ENCODE measurements at regions not wholly inside any gene's neighbourhood (a gene's known extent, or its start where the extent isn't known, plus 50 kb on each side); places are given as distances from the start of the nearest gene placed in this dataset.

DNA sequence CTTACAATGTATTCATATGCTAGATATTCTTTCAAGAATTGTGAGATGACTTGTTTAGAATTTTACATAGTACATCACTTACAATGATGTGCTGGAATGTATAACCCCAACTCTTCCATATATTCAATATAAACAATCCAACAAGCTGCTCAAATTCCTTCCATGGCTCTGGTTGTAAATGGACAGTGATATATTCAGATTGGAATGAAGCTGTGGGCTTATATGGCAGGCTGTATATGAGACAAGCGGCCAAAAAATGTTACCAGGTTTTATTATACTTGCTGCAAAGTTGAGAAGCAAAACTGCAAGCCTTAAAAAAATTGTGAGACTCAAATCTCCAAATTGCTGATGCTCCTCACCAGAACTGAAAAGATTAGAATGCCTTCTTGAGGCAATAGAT, 83.6 kb upstream of the KLF12 start:
- no peak overlapping the region for H3K9ac ChIP-seq (ENCODE audit: low read length)
- H3K36me3 ChIP-seq (ENCODE audit: insufficient read depth, low read length), result no peaks in the 10 kb centered on the region
- no peaks in the 10 kb centered on the region for H3K4me1 ChIP-seq (ENCODE audit: insufficient read depth, low read length)
- H3K4me3 ChIP-seq (ENCODE audit: low read depth in 1 of 2, low read length in 2 of 2), result no peak overlapping the region
- H3K9me3 ChIP-seq (ENCODE audit: low read length), result no peaks in the 10 kb centered on the region
- no peaks in the 10 kb centered on the region for H3K27me3 ChIP-seq (ENCODE audit: control insufficient read depth in 1 of 2, insufficient read depth in 2 of 2, low read length in 2 of 2)
- H3K27ac ChIP-seq (ENCODE audit: low read depth, low read length), result no peak overlapping the region

- Histone ChIP-seq H3K9ac (ENCODE audit: low read length) (no peak overlapping the region), H3K27ac (ENCODE audit: low read depth, low read length) (no peak overlapping the region), H3K9me3 (ENCODE audit: low read length) (no peaks in the 10 kb centered on the region), H3K27me3 (ENCODE audit: control insufficient read depth in 1 of 2, insufficient read depth in 2 of 2, low read length in 2 of 2) (no peaks in the 10 kb centered on the region), H3K4me1 (ENCODE audit: insufficient read depth, low read length) (no peaks in the 10 kb centered on the region), H3K4me3 (ENCODE audit: low read depth in 1 of 2, low read length in 2 of 2) (no peak overlapping the region), H3K36me3 (ENCODE audit: insufficient read depth, low read length) (no peaks in the 10 kb centered on the region)
These were observed 81.2 kb upstream of the KLF12 start for GRCh38 chr13:74215420-74215819.

- no peaks in the 10 kb centered on the region for H3K36me3 ChIP-seq (ENCODE audit: insufficient read depth, low read length)
- H3K4me1 ChIP-seq (ENCODE audit: insufficient read depth, low read length), result no peaks in the 10 kb centered on the region
- H3K4me3 ChIP-seq (ENCODE audit: low read depth in 1 of 2, low read length in 2 of 2), result no peak overlapping the region
- no peak overlapping the region for H3K9ac ChIP-seq (ENCODE audit: low read length)
- H3K27me3 ChIP-seq (ENCODE audit: control insufficient read depth in 1 of 2, insufficient read depth in 2 of 2, low read length in 2 of 2), result no peaks in the 10 kb centered on the region
- no peak overlapping the region for H3K27ac ChIP-seq (ENCODE audit: low read depth, low read length)
- H3K9me3 ChIP-seq (ENCODE audit: low read length), result no peaks in the 10 kb centered on the region
These were observed 80.1 kb upstream of the KLF12 start for GRCh38 chr13:74214321-74214720.

DNA sequence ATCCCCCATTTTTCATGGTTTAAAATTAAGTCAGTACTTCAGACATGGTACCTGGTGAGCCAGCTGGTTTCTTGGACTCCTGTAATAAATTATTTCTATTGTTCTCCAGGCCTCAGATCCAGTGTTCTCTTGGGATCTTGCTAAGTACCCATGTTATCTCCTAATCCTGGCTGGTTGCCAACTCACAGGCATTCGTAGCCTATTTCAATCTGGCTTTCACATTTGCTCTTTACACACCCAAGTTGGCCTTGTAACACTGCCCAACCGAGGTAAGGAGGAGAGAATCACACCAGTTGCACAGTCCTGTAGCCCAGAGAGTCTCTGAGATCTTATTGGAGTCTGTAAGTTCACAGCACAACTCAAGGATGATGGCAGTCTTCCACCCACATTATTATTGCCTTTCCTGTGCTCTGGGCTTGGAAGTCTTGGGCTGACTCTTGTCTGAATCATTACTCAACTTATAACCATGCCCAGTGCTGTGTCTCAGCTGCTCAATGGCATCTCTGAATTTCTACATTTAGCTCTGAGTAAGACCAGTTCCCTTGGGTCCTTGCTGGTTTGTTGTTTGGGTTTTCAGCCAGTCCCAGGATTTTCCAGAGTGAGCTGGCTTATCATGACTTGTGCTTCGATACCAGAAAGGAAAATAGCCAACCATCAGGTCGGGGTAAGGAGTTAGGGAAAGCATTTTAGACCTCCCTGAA, 76.6 kb upstream of the KLF12 start:
- no peaks in the 10 kb centered on the region for H3K4me1 ChIP-seq (ENCODE audit: insufficient read depth, low read length)
- no peaks in the 10 kb centered on the region for H3K36me3 ChIP-seq (ENCODE audit: insufficient read depth, low read length)
- no peak overlapping the region for H3K27ac ChIP-seq (ENCODE audit: low read depth, low read length)
- H3K9ac ChIP-seq (ENCODE audit: low read length), result no peak overlapping the region
- no peak overlapping the region for H3K4me3 ChIP-seq (ENCODE audit: low read depth in 1 of 2, low read length in 2 of 2)
- H3K9me3 ChIP-seq (ENCODE audit: low read length), result no peaks in the 10 kb centered on the region
- no peaks in the 10 kb centered on the region for H3K27me3 ChIP-seq (ENCODE audit: control insufficient read depth in 1 of 2, insufficient read depth in 2 of 2, low read length in 2 of 2)

DNA sequence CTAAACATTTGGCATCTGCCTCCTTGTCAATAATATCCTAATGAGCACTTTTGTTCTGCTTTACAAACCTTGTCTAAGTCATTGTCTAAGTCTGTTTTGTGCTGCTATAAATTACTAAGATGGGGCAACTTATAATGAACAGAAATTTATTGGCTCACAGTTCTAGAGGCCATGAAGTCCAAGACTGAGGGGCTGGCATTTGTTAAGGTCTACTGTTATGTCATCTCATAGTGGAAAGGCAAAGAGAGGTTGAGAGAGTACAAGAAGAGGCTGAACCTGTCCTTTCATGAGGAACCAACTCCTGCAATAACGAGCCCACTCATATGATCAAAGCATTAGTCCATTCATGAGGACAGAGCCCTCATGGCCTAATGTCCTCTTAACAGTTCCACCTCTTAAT, 72.7 kb upstream of the KLF12 start:
- no peak overlapping the region for H3K9ac ChIP-seq (ENCODE audit: low read length)
- peaks cover 5% of the 10 kb centered on the region for H3K4me1 ChIP-seq (ENCODE audit: insufficient read depth, low read length)
- no peaks in the 10 kb centered on the region for H3K9me3 ChIP-seq (ENCODE audit: low read length)
- H3K36me3 ChIP-seq (ENCODE audit: insufficient read depth, low read length), result no peaks in the 10 kb centered on the region
- no peaks in the 10 kb centered on the region for H3K27me3 ChIP-seq (ENCODE audit: control insufficient read depth in 1 of 2, insufficient read depth in 2 of 2, low read length in 2 of 2)
- H3K27ac ChIP-seq (ENCODE audit: low read depth, low read length), result no peak overlapping the region
- no peak overlapping the region for H3K4me3 ChIP-seq (ENCODE audit: low read depth in 1 of 2, low read length in 2 of 2)

GRCh38 chr13:74206061-74206561, 71.9 kb upstream of the KLF12 start:
- H3K27ac ChIP-seq (ENCODE audit: low read depth, low read length), result no peak overlapping the region
- H3K4me1 ChIP-seq (ENCODE audit: insufficient read depth, low read length), result peaks cover 8% of the 10 kb centered on the region
- no peaks in the 10 kb centered on the region for H3K9me3 ChIP-seq (ENCODE audit: low read length)
- H3K9ac ChIP-seq (ENCODE audit: low read length), result no peak overlapping the region
- H3K36me3 ChIP-seq (ENCODE audit: insufficient read depth, low read length), result no peaks in the 10 kb centered on the region
- H3K4me3 ChIP-seq (ENCODE audit: low read depth in 1 of 2, low read length in 2 of 2), result no peak overlapping the region
- no peaks in the 10 kb centered on the region for H3K27me3 ChIP-seq (ENCODE audit: control insufficient read depth in 1 of 2, insufficient read depth in 2 of 2, low read length in 2 of 2)

DNA sequence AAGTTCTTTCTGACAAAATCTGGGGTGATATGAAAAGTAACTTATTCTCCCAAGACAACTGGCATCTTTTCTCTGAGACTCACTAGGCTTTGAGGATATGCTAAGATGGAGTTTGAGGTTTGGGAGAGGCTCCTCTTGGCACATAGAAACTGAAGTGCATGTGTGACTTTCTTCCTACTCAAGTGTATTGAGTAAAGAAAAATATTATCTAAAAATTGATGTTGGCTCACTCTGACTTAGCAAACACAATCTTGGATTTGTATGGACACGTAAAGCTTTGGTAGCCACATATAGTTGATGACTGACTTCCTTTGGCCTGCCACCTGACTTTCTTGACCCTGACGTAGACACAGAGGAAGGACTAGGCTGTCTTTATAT, 71.1 kb upstream of the KLF12 start:
- Histone ChIP-seq H3K36me3 (ENCODE audit: insufficient read depth, low read length) (no peaks in the 10 kb centered on the region), H3K4me1 (ENCODE audit: insufficient read depth, low read length) (peaks cover 8% of the 10 kb centered on the region), H3K9me3 (ENCODE audit: low read length) (no peaks in the 10 kb centered on the region), H3K27me3 (ENCODE audit: control insufficient read depth in 1 of 2, insufficient read depth in 2 of 2, low read length in 2 of 2) (no peaks in the 10 kb centered on the region), H3K9ac (ENCODE audit: low read length) (no peak overlapping the region), H3K27ac (ENCODE audit: low read depth, low read length) (no peak overlapping the region), H3K4me3 (ENCODE audit: low read depth in 1 of 2, low read length in 2 of 2) (no peak overlapping the region)

DNA sequence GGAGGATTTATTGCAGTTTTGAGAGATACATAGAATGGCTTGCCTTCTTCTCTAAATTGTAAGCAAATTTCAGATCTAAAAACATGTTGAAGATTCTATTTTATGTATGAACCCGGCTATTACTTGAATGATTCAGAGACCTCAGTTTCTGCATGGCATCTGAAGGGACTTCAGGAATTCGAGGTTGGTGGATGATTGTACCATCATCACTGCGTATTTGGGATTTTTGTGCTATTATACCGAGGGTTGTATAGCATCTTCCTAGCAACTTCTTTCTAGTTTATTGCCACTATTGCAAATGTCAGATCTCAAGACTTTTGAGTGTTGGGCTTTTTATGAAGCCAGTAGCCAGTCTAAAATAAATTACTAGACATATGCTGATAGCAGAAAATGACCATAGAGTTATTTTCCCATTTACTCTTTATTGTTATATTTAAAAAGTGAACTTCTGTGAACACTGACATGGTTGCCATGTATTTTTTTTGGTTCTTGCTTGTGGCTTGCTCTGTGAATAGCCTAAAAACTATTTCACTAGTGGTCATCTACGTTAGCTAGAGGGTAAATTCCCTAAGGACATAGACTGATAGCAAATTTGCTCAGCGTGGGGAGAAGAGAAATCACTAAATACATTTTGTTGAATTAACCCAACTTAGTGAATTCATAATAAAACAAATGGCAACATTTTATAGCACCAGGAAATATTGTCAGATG, 70.6 kb upstream of the KLF12 start:
- Histone ChIP-seq H3K36me3 (ENCODE audit: insufficient read depth, low read length) (no peaks in the 10 kb centered on the region), H3K9ac (ENCODE audit: low read length) (no peak overlapping the region), H3K4me3 (ENCODE audit: low read depth in 1 of 2, low read length in 2 of 2) (no peak overlapping the region), H3K27me3 (ENCODE audit: control insufficient read depth in 1 of 2, insufficient read depth in 2 of 2, low read length in 2 of 2) (no peaks in the 10 kb centered on the region), H3K27ac (ENCODE audit: low read depth, low read length) (no peak overlapping the region), H3K9me3 (ENCODE audit: low read length) (no peaks in the 10 kb centered on the region), H3K4me1 (ENCODE audit: insufficient read depth, low read length) (peaks cover 8% of the 10 kb centered on the region)

GRCh38 chr13:74203576-74203975, 69.4 kb upstream of the KLF12 start:
- H3K36me3 ChIP-seq (ENCODE audit: insufficient read depth, low read length), result no peaks in the 10 kb centered on the region
- no peak overlapping the region for H3K27ac ChIP-seq (ENCODE audit: low read depth, low read length)
- H3K4me1 ChIP-seq (ENCODE audit: insufficient read depth, low read length), result peaks cover 8% of the 10 kb centered on the region
- no peak overlapping the region for H3K4me3 ChIP-seq (ENCODE audit: low read depth in 1 of 2, low read length in 2 of 2)
- H3K27me3 ChIP-seq (ENCODE audit: control insufficient read depth in 1 of 2, insufficient read depth in 2 of 2, low read length in 2 of 2), result no peaks in the 10 kb centered on the region
- H3K9me3 ChIP-seq (ENCODE audit: low read length), result no peaks in the 10 kb centered on the region
- H3K9ac ChIP-seq (ENCODE audit: low read length), result no peak overlapping the region

DNA sequence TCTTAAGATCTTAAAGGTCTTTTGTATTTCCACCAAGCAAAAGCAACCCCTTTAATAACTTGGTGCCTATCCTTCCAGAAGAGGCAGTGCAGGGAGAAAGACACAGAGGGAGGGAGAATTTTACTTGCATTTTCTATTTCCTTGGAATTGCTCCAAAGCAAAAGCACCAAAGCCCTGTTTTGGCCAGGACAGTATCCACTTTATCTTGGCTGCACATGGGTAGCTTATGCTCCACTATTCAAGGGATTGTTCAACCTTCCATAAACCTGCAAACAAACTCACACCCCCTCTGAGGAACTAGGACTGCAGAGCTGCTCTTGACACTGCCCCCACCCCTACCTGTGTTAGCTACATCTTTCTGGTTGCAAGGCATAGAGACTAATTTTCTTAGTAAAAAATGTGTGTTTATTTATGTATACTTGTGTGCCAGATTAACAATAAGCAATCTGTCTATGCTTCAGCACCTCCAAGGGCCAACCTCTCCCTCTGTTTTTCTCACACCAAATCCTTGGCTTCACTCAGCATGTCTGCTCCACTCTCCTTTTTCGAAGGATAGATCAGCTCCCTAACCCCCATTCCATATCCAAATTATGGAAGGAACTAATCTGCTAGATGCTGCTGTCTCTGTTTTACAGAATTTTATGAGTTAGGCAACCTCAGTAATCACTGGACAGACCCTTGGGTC, 68.1 kb upstream of the KLF12 start:
- H3K9ac ChIP-seq (ENCODE audit: low read length), result no peak overlapping the region
- H3K4me1 ChIP-seq (ENCODE audit: insufficient read depth, low read length), result peaks cover 8% of the 10 kb centered on the region
- H3K27ac ChIP-seq (ENCODE audit: low read depth, low read length), result no peak overlapping the region
- H3K36me3 ChIP-seq (ENCODE audit: insufficient read depth, low read length), result no peaks in the 10 kb centered on the region
- H3K4me3 ChIP-seq (ENCODE audit: low read depth in 1 of 2, low read length in 2 of 2), result no peak overlapping the region
- H3K27me3 ChIP-seq (ENCODE audit: control insufficient read depth in 1 of 2, insufficient read depth in 2 of 2, low read length in 2 of 2), result no peaks in the 10 kb centered on the region
- H3K9me3 ChIP-seq (ENCODE audit: low read length), result no peaks in the 10 kb centered on the region

DNA sequence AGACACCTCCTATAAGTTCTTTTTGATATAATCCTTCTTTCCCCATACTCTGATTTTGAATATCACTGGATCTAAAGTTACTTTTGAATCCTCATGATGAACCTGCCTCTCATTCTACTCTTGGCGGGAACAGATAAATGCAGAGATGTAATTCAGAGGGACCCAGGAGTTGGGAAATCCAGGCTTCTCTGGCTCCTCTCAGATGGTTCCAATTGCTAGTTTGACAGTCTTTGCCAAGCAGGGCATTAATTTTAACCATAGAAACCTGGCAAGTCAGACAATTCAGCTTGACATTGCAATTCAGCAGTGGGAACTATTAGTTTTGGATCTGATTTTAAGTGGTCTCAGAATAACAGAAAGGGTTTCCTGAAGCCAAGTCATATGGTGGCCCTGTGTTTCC, 67.3 kb upstream of the KLF12 start:
- no peak overlapping the region for H3K9ac ChIP-seq (ENCODE audit: low read length)
- H3K36me3 ChIP-seq (ENCODE audit: insufficient read depth, low read length), result no peaks in the 10 kb centered on the region
- no peaks in the 10 kb centered on the region for H3K9me3 ChIP-seq (ENCODE audit: low read length)
- peaks cover 8% of the 10 kb centered on the region for H3K4me1 ChIP-seq (ENCODE audit: insufficient read depth, low read length)
- H3K4me3 ChIP-seq (ENCODE audit: low read depth in 1 of 2, low read length in 2 of 2), result no peak overlapping the region
- no peaks in the 10 kb centered on the region for H3K27me3 ChIP-seq (ENCODE audit: control insufficient read depth in 1 of 2, insufficient read depth in 2 of 2, low read length in 2 of 2)
- H3K27ac ChIP-seq (ENCODE audit: low read depth, low read length), result no peak overlapping the region
